A549 (cell line): ENCODE measurements at regions not wholly inside any gene's neighbourhood (a gene's known extent, or its start where the extent isn't known, plus 50 kb on each side); places are given as distances from the start of the nearest gene placed in this dataset.

Experiments used
- CHD4 ChIP-seq: fragments of 200-600 bp; sonication (generic); IDR thresholded peaks from 2 replicates; pipeline ENCODE4 v1.6.1; 2016; ENCODE audit warnings: antibody characterized with exemption, mild to moderate bottlenecking, borderline replicate concordance
- CTCF ChIP-seq: fragments of >200 bp; sonication (Bioruptor Twin); formaldehyde crosslinking; IDR thresholded peaks from 3 replicates; pipeline ENCODE4 v1.5.1; 2016
- ESRRA ChIP-seq: fragments of 150-350 bp; IDR thresholded peaks from 2 replicates; pipeline ENCODE4 v1.6.1; 2014; ENCODE audit warnings: mild to moderate bottlenecking, low read length, borderline replicate concordance
- MAFK ChIP-seq: fragments of 450-650 bp; IDR thresholded peaks from 2 replicates; pipeline ENCODE4 v1.6.1; 2014; ENCODE audit not compliant: partially characterized antibody
- MAZ ChIP-seq: fragments of 150-350 bp; IDR thresholded peaks from 2 replicates; pipeline ENCODE4 v1.6.1; 2014; ENCODE audit warnings: antibody characterized with exemption, low read depth, low read length, borderline replicate concordance
- MYC ChIP-seq: IDR thresholded peaks from 2 replicates; pipeline ENCODE4 v1.6.1; 2012; ENCODE audit warnings: mild to moderate bottlenecking, inconsistent platforms, low read length, improper control_type of control experiment, borderline replicate concordance
- POLR2A ChIP-seq: IDR thresholded peaks from 2 replicates; pipeline ENCODE4 v1.6.1; 2012; ENCODE audit warnings: mild to moderate bottlenecking, low read length
- RFX5 ChIP-seq: fragments of 450-650 bp; IDR thresholded peaks from 2 replicates; pipeline ENCODE4 v1.7.1; 2014; ENCODE audit warnings: antibody characterized with exemption, mild to moderate bottlenecking, moderate library complexity
- TF ChIP-seq, protein P1 (sequence below): IDR thresholded peaks from 2 replicates; pipeline ENCODE4 v1.6.1; 2012
- TF ChIP-seq, protein P2 (sequence below): fragments of 450-650 bp; IDR thresholded peaks from 2 replicates; pipeline ENCODE4 v1.6.1; 2014; ENCODE audit warnings: antibody characterized with exemption

DNA sequence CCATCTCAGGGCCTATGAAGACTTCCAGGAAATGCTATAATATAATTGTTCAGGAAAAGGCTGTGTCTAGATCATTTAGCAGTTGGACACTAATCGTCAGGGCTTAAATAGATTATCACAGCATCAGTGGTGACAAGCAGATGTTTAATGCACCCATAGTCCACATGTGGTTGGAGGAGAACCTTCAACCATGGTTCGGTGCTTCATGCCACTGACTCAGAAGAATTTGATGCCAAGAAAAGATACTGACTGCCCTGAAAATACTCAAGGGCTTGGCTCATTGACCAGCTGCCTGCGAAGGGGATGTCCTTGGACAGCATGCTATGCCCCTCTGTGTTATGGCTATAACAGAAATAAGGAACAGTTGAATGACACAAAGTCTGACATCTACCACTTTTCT is 175.7 kb downstream of the HHIPL2 start:
- TF ChIP-seq RFX5 = no peak
- no peak for TF ChIP-seq ESRRA
- TF ChIP-seq MAFK = no peak
- TF ChIP-seq POLR2A = no peak
- no peak for TF ChIP-seq CTCF
- TF ChIP-seq, protein P1, sequence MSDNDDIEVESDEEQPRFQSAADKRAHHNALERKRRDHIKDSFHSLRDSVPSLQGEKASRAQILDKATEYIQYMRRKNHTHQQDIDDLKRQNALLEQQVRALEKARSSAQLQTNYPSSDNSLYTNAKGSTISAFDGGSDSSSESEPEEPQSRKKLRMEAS = no peak
- TF ChIP-seq MAZ = no peak
- no peak for TF ChIP-seq CHD4
- TF ChIP-seq, protein P2, sequence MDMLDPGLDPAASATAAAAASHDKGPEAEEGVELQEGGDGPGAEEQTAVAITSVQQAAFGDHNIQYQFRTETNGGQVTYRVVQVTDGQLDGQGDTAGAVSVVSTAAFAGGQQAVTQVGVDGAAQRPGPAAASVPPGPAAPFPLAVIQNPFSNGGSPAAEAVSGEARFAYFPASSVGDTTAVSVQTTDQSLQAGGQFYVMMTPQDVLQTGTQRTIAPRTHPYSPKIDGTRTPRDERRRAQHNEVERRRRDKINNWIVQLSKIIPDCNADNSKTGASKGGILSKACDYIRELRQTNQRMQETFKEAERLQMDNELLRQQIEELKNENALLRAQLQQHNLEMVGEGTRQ = no peak
- TF ChIP-seq MYC = no peak
